ENCODE measurements at regions not wholly inside any gene's neighbourhood (a gene's known extent, or its start where the extent isn't known, plus 50 kb on each side); places are given as distances from the start of the nearest gene placed in this dataset.
"Not testable (repeated sequence)": the region's sequence is repeated elsewhere in the genome, so short reads cannot be mapped to it uniquely, and the experiment has no call there.

DNA sequence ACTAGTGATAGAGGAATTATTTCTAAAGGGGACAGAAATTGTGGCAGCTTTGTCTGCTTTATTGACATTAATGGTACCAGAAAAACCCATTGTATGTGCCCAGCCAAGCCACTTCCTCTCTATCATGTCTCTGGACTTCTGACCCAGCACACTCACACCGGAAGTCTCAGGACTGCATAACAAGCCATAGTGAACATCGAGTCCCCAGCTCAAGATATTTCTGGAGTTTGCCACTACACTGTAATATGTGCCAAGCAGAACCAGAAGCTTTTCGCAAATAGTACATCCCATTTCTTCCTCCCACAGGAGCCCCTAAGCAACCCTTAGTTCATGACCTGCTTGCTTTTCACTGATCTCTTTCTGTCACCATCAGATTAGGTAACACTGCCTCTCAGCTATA is 187.4 kb upstream of the GHR start:
- intact Hi-C loops (cut with micrococcal nuclease) = no loop called here

DNA sequence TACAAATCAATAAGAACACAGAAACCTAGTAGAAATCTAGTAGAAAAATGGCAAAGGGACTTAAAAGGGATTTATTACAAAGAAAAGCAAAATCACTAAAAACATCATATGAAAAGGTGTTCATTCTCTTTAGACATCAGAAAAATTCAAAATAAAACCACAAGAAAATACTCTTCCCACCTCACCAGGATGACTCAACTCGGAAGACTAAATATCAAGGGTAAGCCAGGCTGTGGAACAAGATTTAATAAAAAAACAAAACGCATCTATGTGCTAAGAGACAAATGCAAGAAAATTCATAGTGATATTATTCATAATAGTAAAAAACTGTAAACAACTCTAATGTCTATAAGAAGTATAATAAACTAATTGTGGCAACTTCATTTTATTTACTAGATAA is 181.6 kb upstream of the GHR start:
- intact Hi-C loops (cut with micrococcal nuclease) = no loop called here

DNA sequence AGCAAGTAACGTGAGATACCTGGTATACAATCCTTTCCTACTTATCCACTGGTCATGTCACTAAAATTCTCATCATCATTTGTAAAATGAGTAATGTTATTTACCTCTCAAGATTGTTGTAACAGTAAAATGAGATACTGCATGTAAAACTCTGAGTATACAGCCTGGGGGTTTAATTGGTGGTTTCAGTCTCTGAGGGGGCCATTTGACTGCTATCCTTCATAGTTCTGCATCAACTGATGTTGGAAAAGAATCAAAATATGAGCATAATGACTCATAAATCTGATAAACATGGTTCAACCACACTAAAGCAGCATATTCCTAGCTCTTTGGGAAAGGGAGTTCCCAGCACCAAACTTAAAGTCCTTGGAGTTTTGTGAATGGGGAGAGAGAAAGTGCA is 181.0 kb upstream of the GHR start:
- intact Hi-C loops (cut with micrococcal nuclease) = no loop called here

DNA sequence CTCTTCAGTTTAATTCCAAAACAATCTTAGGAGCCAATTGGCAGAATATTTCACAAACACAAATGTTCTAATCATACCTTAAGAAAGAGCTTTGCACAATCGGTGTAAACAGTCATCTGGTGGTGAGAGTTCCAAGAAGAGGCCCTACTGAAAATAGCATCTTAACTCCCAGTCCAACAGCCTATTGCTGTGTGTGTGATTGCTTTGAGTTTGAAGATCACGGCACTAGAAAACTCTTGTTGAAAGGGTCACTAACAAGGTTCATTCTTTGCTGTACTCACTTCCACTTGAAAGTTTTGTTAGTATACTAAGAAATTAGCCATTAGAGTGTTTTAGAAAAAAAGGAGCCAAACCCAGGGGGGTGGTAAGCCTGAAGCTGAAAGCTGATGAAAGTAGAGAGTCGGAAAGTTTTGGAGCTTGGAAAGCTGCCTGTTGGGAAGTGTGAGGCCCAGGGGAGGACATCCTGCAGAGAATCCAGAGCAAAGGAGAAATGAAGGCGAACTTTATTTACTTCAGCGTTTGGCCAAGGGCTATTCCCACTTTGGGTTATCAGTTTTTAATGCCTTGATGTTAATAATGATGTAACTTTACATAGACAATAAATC is 180.3 kb upstream of the GHR start:
- intact Hi-C loops (cut with micrococcal nuclease) = no loop called here

DNA sequence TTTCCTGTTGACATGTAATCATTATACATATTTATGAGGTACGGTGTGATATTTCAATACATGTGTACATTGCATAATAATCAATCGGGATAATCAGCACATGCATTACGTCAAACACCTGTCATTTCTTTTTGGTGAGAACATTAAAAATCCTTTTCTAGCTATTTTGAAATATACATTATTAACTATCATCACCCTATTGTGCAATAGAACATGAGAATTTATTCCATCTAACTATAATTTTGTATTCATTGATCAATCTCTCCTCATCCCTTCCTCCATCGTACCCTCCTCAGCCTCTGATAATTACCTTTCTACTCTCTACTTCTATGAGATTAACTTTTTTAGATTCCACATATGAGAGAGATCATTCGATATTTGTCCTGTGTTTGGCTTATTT is 170.9 kb upstream of the GHR start:
- intact Hi-C loops (cut with micrococcal nuclease) = no loop called here

DNA sequence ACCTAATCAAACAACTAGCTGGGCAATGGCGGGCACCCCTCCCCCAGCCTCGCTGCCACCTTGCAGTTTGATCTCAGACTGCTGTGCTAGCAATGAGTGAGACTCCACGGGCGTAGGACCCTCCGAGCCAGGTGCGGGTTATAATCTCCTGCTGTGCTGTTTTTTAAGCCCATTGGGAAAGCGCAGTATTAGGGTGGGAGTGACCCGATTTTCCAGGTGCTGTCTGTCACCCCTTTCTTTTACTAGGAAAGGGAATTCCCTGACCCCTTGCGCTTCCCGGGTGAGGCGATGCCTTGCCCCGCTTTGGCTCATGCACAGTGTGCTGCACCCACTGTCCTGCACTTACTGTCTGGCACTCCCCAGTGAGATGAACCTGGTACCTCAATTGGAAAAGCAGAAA is 163.3 kb upstream of the GHR start:
- intact Hi-C loops (cut with micrococcal nuclease) = not testable (repeated sequence)

DNA sequence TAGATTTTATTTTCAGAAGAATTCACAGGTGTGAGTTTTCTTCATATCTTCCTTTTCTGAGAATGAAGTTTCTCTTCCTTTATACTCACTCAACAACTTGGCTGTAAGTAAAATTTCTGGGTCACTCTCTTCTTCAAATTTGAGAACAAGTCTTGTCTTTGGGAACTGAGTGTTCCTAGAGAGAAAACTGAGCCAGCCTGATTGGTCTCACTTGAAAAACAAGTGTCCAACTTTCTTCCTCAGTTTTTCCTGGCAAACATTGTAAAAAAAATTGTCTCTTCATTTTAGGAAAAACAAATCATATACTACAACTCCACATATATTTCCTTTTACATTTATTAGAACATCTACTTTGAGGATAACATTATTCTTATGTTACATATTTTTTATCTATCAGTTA is 156.1 kb upstream of the GHR start:
- intact Hi-C loops (cut with micrococcal nuclease) = no loop called here

DNA sequence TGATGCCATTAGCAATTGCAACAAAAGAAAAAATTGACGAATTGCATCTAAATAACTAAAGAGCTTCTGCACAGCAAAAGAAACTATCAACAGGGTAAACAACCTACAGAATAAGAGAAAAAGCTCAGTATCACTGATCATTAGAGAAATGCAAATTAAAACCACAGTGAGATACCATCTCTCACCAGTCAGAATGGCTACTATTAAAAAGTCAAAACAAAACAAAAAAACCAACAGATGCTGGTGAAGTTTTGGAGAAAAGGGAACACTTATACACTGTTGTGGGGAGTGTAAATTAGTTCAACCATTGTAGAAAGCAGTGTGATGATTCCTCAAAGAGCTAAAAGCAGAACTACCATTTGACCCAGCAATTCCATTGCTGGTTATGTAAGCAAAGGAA is 155.1 kb upstream of the GHR start:
- intact Hi-C loops (cut with micrococcal nuclease) = not testable (repeated sequence)

DNA sequence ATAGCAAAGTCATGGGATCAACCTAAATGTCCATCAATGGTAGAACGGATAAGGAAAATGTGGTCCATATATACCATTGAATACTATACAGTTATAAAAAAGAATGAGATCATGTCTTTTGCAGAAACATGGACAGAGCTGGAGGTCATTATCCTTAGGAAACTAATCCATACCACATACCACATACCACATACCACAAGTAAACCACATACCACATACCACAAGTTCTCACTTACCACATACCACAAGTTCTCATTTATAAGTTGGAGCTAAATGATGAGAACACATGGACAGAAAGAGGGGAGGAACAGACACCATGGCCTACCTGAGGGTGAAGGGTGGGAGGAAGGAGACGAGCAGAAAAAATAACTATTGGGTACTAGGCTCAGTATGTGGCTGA is 154.6 kb upstream of the GHR start:
- intact Hi-C loops (cut with micrococcal nuclease) = no loop called here

DNA sequence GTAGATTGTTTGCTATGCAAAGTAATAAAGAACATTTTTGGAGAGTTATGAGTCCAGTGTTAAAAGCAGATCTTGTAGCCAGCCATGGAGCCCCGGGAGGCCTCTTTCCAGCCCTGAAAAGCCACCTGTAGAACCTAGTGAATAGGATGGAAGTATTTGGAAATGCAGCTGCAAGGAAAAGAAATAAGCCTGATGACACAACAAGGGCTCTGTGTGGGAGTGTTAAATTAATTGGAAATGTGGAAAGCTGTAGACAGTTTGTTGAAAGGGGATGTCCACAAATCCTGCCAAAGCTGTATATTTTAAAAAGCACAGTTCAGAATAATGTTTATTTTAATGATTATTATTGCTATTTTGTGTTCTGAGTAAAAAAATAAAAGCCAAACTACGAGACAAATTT is 152.5 kb upstream of the GHR start:
- intact Hi-C loops (cut with micrococcal nuclease) = no loop called here

DNA sequence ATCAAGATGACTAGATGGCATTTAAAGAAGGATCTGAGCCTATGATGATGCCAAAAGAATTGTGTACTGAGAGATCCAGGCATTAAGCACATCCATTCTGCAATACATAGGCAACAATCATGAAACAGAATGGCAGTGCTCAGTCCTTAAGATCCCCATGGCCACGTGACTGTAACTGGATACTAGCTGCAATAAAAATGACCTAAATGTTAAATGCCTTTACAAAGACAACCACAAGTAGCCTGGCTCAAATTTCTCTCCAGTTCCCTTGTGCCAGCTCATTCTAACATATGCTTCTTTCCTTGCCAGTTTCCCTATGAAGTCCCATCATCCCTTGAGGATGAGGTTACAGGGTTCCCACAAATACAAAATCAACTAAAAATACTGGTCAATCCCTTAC is 148.3 kb upstream of the GHR start:
- intact Hi-C loops (cut with micrococcal nuclease) = no loop called here

DNA sequence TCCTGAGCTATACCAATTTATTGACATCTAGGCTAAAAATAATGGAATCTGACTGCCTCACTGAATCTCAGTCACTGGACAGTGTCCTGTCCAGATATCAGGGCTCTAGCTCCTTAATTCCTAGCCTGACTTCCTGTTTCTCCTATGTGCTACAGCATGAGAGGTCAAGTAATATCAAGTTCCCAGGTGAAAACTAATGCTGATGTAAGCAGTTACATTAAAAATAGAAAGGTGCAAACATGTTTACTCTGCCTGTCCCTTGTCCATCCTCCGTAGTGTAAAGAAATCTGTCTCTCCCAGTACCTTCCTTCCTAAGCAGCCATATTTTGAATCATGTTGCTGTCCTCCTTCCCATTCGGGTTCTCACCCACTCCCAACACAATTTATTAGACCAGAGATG is 145.9 kb upstream of the GHR start:
- intact Hi-C loops (cut with micrococcal nuclease) = no loop called here

DNA sequence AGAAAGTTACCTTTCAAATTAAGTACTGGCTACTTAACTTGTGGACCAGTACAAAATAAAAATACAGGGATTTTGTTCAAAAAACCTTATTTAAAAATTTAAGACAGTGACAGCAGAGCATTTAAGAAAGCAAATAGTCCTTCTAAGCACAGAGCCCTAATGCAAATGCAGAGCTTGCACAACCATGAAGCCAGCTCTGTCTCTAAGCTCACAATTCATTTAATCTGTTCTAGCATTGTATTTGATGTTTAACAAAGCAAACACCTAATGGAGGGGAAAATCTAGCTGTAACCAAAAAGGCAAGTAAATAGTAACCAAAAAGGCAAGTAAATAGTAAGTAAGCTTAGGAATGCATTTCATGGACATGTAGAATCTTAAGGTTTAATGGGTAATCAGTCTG is 138.7 kb upstream of the GHR start:
- intact Hi-C loops (cut with micrococcal nuclease) = no loop called here

DNA sequence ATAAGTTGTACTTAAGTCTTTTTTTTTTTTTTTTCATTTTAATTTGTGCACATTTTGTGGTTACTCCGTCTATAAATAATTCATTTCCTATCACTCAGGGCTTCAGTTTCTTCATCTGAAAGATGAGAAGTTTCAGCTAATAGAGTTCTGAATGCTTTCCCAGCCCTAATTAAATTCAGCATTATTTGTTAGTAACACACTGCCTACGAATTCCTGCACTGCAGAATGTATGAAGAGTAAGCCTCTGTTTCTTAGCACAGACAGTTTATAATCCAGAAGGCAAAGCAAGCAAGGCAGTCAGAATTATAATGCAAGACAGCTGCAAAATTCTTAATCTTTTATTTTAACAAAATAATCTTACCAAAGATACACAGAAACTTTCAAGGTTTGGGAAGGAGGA is 138.0 kb upstream of the GHR start:
- intact Hi-C loops (cut with micrococcal nuclease) = no loop called here

DNA sequence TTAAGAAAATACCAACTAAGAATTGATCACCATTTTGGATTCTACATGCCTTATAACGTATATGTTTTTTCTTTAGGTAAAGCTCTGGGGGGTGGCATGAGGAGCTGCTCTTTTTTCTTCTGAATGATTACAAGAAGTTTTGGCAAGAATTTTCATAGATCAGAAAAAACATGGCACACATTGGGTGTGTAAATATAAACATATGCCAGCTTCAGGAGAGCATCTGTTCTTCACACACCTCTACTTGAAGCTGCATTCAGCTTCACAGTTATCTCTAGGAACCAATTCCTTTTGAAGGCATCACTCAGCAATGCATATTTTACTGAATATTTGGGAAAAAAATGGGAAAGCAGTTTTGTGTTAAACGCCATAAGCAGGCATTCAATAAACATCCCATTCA is 122.7 kb upstream of the GHR start:
- intact Hi-C loops (cut with micrococcal nuclease) = no loop called here

DNA sequence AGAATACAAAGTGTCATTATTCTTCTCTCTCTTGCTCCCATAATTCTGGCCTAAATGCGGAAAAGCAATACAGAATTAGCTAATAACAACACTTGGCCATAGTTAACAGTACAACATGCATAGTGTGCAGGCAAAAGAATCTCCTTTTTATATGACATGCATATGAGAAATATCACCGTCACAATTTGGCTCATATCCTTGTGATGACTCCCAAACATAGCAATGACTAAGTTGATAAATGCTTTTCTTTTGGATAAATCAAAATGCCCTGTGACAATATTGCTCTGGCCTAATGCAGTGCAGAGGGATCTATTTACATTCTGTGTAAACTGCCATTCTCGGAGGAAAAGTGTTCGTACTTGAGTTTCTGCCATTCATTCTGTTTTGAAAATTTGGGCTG is 121.9 kb upstream of the GHR start:
- intact Hi-C loops (cut with micrococcal nuclease) = no loop called here

DNA sequence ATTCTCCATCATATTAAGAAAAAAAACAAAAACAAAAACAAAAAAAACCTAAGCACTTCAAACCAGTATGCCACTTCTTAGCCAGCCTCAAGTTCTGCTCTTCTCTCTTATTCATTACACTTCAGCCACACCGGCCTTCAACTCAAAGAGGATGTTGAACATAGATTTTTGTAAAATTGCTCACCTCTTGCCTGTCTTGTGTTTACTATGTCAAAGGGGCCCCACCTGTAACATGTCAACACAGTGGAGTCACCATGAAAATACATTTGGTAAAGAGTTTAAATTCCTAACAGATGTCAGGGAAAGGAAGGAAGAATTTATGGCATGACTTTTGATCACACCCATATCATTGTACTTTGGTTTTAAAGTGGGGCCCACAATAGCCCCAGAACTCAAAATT is 121.1 kb upstream of the GHR start:
- intact Hi-C loops (cut with micrococcal nuclease) = no loop called here

DNA sequence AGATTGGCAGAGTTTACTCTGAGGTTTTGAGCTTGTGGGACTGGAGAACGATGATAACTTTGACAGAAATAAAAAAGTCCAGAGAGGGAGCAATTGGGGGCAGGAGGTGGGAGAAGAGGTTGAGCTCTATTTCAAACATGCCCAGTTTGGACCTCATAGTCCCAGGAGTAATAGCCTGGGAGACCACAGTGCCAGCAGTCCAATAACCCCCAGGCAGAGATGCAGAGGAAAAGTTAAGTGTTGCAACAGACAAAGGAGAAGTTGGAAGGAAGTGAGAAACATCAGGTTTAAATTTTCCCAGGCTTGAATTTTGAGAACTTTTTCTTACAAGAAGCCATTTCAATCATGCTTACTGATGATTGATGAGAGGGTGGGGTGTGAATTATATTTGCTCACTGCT is 117.0 kb upstream of the GHR start:
- intact Hi-C loops (cut with micrococcal nuclease) = no loop called here

DNA sequence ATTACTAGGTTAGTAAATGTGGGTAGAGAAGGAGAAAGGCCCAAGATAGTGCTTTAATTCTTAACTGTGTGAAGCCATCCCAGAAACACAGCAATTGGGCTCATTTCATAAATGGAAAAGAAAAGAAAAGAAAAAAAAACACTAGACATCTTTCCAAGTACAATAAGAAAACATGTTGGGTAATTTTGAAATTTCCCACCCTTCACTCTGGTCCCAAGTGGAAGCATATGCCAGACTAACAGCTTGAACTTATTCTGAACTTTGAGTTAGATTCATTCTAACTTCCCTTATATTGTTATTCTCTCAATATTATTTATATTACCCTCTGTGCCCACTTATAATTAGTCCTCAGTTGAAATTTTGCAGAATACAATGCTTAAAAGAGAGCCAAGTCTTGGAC is 113.4 kb upstream of the GHR start:
- intact Hi-C loops (cut with micrococcal nuclease) = no loop called here

DNA sequence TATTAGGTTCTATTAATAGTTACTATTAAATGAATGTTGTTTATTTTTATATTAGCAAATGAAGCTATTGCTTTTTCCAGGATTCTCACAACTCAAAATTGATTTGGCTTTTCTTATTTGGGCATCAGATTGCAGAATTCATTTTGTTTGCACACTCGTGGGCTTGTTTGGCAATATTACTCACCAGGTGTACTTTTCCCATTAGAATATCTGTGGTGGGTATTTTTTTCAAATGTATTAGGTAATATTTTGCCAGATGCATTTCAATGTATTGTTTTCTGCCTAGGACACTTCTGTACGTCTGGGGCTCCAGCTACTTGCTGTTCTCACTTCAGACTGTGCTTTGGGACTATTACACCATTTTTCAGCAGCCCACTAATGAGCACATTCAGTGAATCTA is 108.0 kb upstream of the GHR start:
- intact Hi-C loops (cut with micrococcal nuclease) = no loop called here

DNA sequence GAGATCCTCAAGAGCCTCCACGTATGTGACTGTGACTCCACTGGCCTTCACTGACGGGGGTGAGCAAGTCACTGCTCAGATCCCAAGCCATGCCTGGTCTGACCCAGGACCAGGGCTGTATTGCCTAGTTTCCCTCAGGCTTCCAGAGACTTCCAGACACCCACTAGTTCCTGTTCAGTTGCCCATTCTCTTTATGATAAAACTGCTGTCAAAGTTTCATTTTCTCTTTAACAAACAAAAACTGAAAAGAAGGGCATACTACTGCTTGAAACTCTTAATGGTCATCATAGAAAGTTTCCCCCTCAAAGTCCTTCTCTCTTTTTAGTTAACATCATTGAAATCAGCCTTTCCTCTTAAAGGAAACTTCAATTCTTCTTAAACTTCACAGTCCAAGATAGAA is 105.7 kb upstream of the GHR start:
- intact Hi-C loops (cut with micrococcal nuclease) = no loop called here

DNA sequence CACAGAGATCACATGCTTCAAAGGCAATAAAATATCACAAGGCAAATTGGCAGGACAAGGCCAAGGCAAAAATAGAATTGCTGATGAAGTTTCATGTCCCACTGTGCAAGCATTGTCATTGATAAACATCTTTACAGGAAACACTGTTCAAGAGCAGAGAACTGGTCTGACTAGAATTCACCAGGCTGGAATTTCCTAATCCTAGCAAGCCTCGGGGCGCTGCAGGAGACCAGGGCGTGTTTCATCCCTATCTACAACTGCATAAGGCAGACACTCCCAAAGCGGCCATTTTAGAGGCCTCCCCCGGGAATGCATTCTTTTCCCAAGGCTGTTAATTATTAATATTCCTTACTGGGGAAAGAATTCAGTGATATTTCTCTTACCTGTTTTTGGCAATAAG is 103.7 kb upstream of the GHR start:
- intact Hi-C loops (cut with micrococcal nuclease) = not testable (repeated sequence)

DNA sequence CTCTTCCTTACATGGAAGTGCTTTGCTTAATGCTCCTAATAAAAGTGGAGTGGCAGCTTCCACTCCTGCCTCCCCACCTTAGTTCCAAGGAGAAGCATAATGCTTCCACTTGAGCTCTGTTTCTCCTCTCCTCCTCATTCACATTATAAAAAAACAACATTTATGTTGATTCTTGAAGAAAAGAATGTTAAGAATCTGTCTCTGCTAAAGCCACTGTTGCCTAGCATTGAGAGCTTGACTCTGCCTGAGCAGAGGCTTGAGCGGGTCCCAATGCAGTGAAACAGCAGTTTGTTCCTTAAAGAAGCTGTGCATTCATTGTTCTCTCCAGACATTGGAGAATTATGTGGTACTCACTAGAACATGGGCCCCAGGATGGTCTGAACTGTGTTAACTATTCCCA is 101.5 kb upstream of the GHR start:
- intact Hi-C loops (cut with micrococcal nuclease) = no loop called here

DNA sequence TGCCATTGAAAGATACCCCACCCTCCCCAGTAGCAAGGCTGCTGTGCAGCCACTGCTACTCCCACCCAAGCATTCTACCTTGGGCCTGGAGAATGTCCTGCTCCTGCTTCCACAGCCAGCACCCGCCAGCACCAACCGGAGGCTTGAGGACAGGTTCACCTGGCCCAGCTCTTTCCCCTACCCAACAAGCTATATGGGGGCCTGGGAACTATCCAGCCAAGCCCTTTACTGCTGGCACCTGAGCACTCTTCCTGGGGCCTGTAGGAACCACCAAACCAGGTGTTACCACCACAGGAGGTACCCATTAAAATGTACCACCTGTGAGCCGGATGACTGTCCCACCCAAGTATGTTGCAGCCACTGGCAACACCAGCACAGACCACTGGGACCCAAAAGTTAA is 86.1 kb upstream of the GHR start:
- intact Hi-C loops (cut with micrococcal nuclease) = no loop called here

All from T-helper 2 cell treated with Interferon-gamma antibody and Interleukin-4, amounts not matched to agents 100 ng/mL and 5 ng/mL, for 36 hours (primary cell).